HG03196 (cell line): ENCODE measurements at regions not wholly inside any gene's neighbourhood (a gene's known extent, or its start where the extent isn't known, plus 50 kb on each side); places are given as distances from the start of the nearest gene placed in this dataset.
A peak's percentile ranks its signal among the peaks of the same experiment; 100 is the strongest.

Experiments used
- ATAC-seq: cut with Tn5 transposase; IDR thresholded peaks from one replicate; pipeline ENCODE4 v1.9.1; 2021; ENCODE audit not compliant: unreplicated experiment

DNA sequence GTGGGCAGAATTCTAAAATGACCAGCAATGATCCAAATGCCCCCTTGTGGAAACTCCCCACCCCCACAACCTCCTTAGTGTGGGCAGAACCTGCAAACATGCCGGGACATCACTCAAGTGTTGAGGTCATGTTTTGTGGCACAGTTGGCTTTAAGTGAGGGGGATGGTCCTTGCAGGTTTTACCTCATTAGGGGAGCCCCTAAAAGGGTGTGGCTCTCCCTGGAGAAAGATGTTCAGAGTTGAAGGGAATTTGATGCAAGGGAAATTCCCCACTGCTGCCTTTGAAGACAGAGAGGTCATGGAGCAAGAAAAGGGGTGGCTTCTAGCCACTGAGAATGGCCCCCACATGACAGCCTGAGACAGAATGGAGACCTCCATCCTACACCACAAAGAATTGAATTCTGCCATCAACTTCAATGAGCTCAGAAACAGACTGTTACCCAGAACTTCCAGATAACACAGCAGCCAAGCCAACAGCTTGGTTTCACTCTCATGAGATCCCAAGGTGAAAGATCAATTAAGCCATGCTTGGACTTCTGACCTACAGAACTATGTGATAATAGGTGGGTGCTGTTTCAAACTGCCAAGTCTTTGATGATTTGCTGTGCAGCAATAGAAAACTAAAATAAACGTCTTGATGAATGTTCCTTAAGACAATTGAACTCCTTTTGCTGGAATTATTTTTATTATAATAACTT lies 103.4 kb downstream of the MED10 start:
- ATAC-seq = no peak

- no peak for ATAC-seq
Measured at GRCh38 chr5:6273749-6274148, 104.6 kb downstream of the MED10 start.

GRCh38 chr5:6273090-6273735 lies 105.1 kb downstream of the MED10 start:
- ATAC-seq = peak; percentile 58

DNA sequence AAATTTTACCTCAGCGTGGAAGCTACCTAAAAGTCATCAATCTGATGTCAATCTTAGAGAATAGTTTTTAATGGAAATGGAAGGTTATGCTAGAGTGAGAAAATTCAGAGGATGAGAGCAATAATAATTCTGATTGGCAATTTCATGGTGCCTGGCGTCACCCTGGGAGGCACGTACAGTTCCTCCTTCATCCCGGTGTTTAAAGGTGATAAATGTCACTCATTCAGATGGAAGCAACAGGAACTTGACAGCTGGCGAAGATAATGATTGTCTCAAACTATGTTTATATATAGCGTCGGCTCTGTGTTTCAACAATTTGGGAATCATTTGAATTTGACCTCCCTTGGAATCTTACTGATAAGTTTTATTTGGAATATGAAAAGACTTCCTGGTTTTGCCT lies 108.4 kb downstream of the MED10 start:
- no peak for ATAC-seq

DNA sequence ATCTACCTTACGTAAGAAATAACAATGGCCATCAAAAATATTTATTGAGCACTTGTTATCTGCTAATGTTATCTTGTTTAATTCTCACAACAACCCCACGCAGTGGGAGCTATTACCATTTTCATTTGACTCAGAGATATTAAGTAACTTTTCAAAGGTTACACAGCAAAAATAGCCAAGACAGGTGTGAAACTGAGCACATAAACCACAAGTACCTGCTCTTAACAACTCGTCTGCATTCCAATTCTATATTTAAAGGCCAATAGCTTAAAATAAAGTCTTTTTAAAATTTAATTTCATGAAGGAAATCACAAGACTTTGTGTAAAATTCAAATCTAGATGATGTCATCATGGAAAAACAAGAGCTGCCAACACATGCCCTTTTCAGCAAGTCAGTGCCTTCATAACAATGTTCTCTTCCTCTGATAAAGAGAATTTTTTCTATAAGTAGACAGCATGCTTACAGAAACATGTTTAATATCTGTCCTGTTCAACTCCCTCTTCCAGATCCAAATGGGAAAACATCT lies 111.6 kb downstream of the MED10 start:
- no peak for ATAC-seq

- no peak for ATAC-seq
Measured at GRCh38 chr5:6264394-6264793, 114.0 kb downstream of the MED10 start.

- ATAC-seq = no peak
Measured at GRCh38 chr5:6262651-6263363, 115.5 kb downstream of the MED10 start.

DNA sequence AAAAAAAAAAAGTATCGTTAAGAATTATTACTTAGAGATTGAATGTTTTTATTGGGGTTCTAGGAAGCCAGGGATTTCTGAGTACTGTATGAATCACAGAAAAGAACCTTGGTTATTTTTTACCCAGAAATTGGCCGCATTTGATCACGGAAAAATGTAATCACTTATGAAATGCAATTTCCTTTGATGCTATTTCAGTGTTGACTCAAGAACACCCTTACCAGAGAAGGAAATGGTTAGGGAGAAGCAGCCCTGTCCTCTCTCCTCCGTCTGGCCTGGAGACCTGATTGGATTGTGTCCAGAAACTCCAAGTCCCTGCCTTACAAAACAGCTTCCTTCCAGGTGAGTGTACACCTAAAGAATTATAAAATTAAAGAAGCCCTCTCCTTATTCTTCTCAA lies 116.7 kb downstream of the MED10 start:
- no peak for ATAC-seq

GRCh38 chr5:6261256-6261655 lies 117.1 kb downstream of the MED10 start:
- ATAC-seq = no peak

DNA sequence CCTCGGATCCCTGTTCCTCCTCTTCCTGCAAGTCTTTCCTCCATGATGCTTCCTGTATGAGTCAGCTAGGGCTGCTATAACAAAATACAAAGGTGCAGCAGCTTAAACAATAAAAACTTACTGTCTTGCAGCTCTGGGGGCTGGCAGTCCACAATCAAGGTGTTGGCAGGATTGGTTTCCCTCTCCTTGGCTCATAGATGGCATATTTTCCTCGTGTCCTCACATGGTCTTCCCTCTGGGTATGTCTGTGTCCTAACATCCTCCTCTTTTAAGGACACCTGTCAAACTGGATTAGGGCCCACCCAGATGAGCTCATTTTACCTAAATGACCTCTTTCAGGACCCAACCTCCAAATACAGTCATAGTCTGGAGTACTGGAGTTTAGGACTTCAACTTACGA lies 117.5 kb downstream of the MED10 start:
- ATAC-seq = no peak

- ATAC-seq = no peak
Measured at GRCh38 chr5:6256901-6257300, 121.4 kb downstream of the MED10 start.

DNA sequence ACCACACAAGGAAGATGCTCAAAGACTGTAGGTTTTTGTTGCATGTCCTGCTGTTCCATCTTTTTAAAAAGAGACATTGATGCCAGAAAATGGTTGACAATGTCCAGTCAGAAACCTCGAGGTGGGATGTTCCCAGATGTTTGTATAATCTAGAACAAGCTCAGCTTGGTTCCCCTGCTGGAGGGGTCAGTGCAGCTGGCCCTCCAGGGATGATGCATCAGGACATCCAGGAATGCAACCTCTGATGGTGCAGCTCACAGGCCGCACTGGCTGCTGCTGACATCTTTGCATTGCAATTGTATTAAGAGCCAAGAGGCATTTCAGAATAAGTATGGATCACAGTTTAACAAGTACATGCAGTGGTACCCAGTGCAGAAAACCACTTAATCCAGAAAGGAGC lies 122.4 kb downstream of the MED10 start:
- ATAC-seq = no peak

DNA sequence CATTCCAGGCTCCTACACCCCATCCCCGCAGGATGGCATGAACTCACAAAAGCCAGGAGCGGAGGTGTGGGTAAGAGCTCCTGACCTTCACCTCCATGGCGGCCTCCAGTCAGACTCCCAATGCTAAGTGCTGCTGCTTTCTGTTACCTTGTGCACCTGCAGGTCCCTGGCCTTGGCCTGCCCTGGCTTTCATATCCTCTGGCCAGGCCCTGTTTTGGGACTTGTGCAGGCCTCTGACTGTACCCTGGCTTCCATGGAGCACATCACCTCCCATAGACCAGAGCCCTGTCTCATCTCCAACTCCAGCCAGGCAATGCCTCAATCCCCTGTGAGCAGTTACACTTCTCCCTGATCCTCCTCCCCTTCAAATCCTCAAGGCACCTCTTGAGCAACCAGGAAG lies 124.5 kb downstream of the MED10 start:
- no peak for ATAC-seq

DNA sequence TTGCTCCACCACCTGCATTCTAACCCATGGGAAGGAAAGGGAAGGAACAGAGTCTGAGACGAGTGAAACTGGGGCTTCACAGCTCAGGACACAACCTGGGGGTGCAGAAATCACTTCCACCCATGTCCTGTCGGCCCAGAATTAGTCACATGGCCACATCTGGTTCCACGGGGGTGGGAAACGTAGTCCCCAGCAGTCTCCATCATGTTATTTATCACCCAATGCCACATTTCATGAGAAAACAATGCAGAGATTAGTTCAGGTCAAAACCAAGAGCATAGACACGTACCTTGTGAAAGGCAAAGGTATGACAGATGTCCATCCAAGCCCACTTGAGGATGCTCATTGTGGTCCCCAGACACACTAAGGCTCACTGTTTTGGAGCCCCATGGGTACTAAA lies 125.1 kb downstream of the MED10 start:
- no peak for ATAC-seq

GRCh38 chr5:6252581-6252980 lies 125.8 kb downstream of the MED10 start:
- no peak for ATAC-seq

DNA sequence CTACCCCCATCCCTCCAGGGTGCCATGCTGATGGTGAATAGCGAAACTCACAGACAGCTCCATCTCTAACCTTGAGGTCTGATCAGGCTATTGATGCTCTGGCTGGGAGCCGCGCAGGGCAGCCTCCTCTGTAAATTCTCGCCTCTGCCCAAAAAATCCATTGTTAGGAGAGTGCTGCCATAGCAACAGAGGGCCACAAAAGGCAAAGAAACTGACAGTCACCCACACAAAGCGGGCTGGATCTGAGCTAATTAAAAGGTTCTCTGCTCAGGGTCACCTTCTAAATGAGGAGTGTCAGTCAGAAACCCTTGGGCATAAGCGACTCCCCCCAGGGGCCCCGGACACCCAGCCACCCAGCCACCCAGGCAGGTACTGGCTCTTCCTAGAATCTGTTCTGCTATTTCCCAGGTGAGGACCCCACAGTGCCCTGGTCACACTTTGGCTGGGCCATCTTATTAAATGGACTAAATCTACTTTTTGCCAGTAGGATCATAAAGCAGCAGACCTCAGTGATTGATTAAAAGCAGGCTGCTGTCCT lies 126.7 kb downstream of the MED10 start:
- ATAC-seq = no peak

DNA sequence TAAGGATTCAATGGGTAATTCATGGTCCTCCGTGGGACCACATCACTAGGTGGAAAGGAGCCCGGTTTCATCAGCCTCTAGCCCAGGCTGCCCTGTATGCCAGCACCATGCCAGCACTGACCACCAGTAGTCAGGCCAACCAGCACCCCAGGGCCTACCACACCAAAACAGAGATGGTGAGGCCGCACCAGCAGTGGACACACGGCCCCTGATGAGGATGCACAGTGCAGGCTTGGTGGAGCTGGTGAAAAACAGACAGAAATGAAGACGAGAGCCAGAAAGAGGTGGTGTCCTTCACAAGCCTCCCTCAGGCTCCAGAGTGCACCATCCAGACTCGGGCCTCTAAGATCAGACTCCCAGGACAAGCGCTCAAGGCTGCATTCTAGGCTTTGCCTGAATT lies 128.2 kb downstream of the MED10 start:
- ATAC-seq = no peak

DNA sequence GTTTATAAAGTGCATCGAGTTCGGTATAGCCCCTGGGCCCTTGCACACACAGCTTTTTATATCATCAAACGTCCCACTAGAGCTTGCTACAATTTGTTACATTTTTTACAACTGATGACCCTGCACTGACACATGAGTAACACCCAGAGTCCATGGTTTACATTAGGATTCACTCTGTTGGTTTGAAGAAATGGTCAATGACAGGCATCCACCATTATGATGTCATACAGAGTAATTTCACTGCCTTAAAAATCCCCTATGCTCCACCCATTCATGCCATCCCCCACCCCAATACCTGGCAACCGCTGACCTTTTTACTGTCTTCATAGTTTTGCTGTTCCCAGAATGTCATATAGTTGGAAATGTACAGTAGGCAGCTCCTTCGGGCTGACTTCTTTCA lies 130.2 kb downstream of the MED10 start:
- no peak for ATAC-seq

- no peak for ATAC-seq
Measured at GRCh38 chr5:6246820-6247437, 131.4 kb downstream of the MED10 start.

DNA sequence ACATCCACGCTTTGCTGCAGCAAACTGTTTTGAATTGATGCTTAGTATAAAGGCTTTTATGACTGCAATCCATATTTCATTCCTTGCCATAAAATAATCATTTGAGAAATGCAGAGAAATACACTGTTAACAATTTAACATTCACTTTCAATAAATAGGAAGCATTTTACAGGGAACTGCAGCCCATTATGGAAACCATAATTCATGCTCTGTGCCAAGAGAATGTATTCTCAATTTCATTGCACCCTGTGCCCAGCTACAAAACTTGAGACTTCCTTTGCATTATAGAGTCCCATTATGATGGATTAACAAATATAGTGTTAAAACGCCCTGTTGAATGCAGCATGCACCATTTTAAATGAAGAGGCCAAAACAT lies 134.0 kb downstream of the MED10 start:
- ATAC-seq = no peak

- ATAC-seq = no peak
Measured at GRCh38 chr5:6243706-6244338, 134.5 kb downstream of the MED10 start.
